SK-N-MC (cell line): ENCODE measurements at regions not wholly inside any gene's neighbourhood (a gene's known extent, or its start where the extent isn't known, plus 50 kb on each side); places are given as distances from the start of the nearest gene placed in this dataset.

ENCODE experiments used
- DNase-seq: peaks from one replicate; pipeline ENCODE4 v3.0.0-alpha.2; 2011; ENCODE audit warnings: low read depth, low spot score
- H3K27ac ChIP-seq: fragments of 200-600 bp; sonication (generic); 2 replicates; pipeline ENCODE4 v1.5.1; 2016; ENCODE audit warnings: mixed run types
- H3K36me3 ChIP-seq: fragments of 200-600 bp; sonication (generic); 2 replicates; pipeline ENCODE4 v1.6.1; 2017; ENCODE audit warnings: antibody characterized with exemption, low read length, mixed read lengths; ENCODE audit not compliant: insufficient read depth
- H3K4me3 ChIP-seq: fragments of 200-600 bp; sonication (generic); 2 replicates; pipeline ENCODE4 v1.5.1; 2016
- H3K9ac ChIP-seq: fragments of 200-600 bp; sonication (generic); 2 replicates; pipeline ENCODE4 v1.8.0; 2017; ENCODE audit warnings: mixed run types, mixed read lengths; ENCODE audit not compliant: insufficient read length
- H3K9me3 ChIP-seq: fragments of 200-600 bp; sonication (generic); 2 replicates; pipeline ENCODE4 v1.6.1; 2017; ENCODE audit warnings: low read depth, mild to moderate bottlenecking, antibody characterized with exemption, low read length, moderate library complexity, mixed read lengths
- EZH2 ChIP-seq: fragments of 200-600 bp; sonication (generic); IDR thresholded peaks from one replicate; pipeline ENCODE4 v1.6.1; 2017; ENCODE audit warnings: antibody characterized with exemption
- FOXP2 ChIP-seq: optimal IDR thresholded peaks from 2 replicates; pipeline ENCODE3; 2011; ENCODE audit warnings: mild to moderate bottlenecking, moderate library complexity; ENCODE audit not compliant: insufficient read depth; ENCODE audit errors: extremely low read length, control extremely low read depth
- POLR2AphosphoS5 ChIP-seq: IDR thresholded peaks from 2 replicates; pipeline ENCODE4 v1.6.1; 2012; ENCODE audit warnings: mild to moderate bottlenecking, low read depth, low read length, borderline replicate concordance

DNA sequence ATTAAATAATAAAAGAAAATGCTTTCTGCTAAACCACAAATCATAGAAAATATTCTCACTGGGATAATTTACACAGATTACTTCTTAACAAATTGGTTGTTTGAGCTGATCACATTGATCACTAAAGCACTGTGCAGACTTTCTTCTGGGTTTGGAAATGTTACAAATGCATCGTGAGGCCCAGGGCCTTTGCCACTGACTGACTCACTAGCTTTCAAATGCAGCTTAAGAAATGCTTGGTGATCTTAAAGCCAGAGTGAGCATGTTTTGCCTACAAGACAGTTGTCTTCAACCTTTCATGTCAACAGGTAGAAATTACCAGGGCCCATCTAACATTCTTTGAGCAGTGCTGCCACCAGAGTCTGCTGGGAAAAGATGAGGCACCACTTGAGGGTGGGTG, 252.3 kb upstream of the ADRA1B start:
- Histone ChIP-seq H3K36me3 (no peaks in the 10 kb centered on the region), H3K4me3 (no peak overlapping the region), H3K27ac (no peak overlapping the region), H3K9me3 (no peaks in the 10 kb centered on the region), H3K9ac (no peak overlapping the region)
- no peak for DNase-seq
- TF ChIP-seq POLR2AphosphoS5 (no peak), EZH2 (no peak), FOXP2 (no peak)

DNA sequence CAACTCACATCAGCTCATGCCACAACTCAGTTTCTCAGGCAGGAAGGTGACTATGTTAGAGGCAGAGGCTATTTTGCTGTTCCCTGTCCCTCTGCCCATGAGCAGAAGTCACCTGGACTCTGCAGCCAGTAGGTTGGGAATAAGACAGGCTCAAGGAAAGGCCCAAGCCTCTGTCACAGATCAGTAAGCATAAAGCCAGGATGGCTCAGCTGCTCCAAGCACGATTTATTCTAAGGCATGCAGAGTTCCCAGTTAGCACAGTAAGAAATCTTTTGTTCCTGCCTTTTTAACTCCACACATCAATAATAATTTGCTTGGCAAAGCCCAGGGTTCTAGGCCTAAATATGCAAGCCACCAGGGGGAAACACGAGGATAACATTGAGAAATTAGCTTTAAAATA, 249.0 kb upstream of the ADRA1B start:
- no peaks in the 10 kb centered on the region for H3K36me3 ChIP-seq
- no peak overlapping the region for H3K4me3 ChIP-seq
- TF ChIP-seq POLR2AphosphoS5, result no peak
- no peak for TF ChIP-seq EZH2
- TF ChIP-seq FOXP2, result no peak
- H3K27ac ChIP-seq, result no peak overlapping the region
- no peaks in the 10 kb centered on the region for H3K9me3 ChIP-seq
- no peak overlapping the region for H3K9ac ChIP-seq
- no peak for DNase-seq

DNA sequence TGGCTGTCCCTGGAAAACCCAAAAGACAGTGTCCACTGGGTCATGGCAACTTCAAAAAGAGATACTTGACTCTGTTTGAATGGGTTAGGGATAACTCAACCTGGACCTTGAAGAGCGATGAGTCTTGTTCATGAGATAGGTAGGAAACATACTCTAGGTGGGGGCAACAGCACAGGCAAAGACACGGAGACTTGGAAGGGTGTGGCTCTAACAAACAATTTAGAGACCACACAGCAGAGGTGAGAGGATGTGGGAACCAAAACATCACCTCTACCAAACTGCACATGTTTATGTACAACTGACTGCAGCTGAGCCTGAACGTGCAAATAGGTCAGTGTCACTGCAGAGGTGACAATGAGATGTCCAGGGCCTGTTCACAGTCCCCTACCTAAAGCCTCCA, 247.7 kb upstream of the ADRA1B start:
- Histone ChIP-seq H3K4me3 (no peak overlapping the region), H3K9ac (no peak overlapping the region), H3K27ac (no peak overlapping the region), H3K36me3 (no peaks in the 10 kb centered on the region), H3K9me3 (no peaks in the 10 kb centered on the region)
- TF ChIP-seq POLR2AphosphoS5 (no peak), EZH2 (no peak), FOXP2 (no peak)
- no peak for DNase-seq

DNA sequence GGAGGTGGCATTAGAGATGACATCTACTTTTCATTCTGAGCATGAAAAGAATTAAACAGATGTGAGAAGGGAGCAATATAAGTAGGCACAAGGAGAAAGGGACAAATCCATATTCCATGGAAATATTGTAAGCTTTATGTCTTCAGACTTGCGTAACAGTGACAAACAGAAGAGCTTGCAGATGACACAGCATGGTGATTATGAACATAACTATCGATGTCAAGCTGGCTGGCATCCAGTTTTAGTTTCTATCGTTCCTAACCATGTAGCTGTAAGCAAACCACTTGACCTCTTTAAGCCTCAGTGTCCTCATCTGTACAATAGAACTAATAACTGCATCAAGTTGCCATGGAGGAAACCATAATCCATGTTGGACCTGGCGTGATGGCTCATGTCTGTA, 246.7 kb upstream of the ADRA1B start:
- Histone ChIP-seq H3K9ac (no peak overlapping the region), H3K27ac (no peak overlapping the region)
- DNase-seq, result no peak

DNA sequence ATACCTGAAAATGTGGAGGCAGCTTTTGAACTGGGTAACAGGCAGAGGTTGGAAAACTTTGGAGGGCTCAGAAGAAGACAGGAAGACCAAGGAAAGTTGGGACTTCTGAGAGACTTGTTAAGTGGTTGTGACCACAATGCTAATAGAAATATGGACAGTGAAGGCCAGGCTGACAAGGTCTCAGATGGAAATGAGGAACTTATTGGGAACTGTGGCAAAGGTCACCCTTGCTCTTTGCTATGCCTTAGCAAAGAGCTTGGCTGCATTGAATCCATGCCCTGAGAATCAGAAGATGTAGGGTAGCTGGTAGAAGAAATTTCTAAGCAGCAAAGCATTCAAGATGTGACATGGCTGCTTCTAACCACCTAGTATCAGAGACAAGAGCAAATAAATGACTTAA, 244.4 kb upstream of the ADRA1B start:
- DNase-seq, result no peak
- TF ChIP-seq EZH2 (no peak), FOXP2 (no peak), POLR2AphosphoS5 (no peak)

More for the DNA sequence above, 246.7 kb upstream of the ADRA1B start:
- Histone ChIP-seq H3K36me3 (no peaks in the 10 kb centered on the region), H3K4me3 (no peak overlapping the region), H3K9me3 (no peaks in the 10 kb centered on the region)
- TF ChIP-seq FOXP2 (no peak), POLR2AphosphoS5 (no peak), EZH2 (no peak)

DNA sequence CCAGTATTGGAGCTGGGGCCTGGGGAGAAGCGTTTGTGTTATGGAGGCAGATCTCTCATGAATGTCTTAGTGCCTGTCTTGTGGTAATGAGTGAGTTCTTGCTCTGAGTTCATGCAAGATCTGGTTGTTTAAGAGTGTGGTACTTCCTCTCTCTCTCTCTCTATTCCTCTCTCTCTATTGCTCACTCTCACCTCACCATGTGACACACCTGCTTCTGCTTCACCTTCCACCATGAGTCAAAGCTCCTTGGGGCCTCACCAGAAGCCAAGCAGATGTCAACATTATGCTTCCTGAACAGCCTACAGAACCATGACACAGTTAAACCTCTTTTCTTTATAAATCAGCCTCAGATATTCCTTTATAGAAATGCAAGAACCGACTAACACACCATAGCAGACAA, 242.7 kb upstream of the ADRA1B start:
- Histone ChIP-seq H3K4me3 (no peak overlapping the region), H3K27ac (no peak overlapping the region), H3K36me3 (no peaks in the 10 kb centered on the region), H3K9me3 (no peaks in the 10 kb centered on the region), H3K9ac (no peak overlapping the region)
- TF ChIP-seq FOXP2 (no peak), POLR2AphosphoS5 (no peak), EZH2 (no peak)
- no peak for DNase-seq

More for the DNA sequence above, 244.4 kb upstream of the ADRA1B start:
- Histone ChIP-seq H3K4me3 (no peak overlapping the region), H3K36me3 (no peaks in the 10 kb centered on the region), H3K9me3 (no peaks in the 10 kb centered on the region), H3K9ac (no peak overlapping the region), H3K27ac (no peak overlapping the region)

DNA sequence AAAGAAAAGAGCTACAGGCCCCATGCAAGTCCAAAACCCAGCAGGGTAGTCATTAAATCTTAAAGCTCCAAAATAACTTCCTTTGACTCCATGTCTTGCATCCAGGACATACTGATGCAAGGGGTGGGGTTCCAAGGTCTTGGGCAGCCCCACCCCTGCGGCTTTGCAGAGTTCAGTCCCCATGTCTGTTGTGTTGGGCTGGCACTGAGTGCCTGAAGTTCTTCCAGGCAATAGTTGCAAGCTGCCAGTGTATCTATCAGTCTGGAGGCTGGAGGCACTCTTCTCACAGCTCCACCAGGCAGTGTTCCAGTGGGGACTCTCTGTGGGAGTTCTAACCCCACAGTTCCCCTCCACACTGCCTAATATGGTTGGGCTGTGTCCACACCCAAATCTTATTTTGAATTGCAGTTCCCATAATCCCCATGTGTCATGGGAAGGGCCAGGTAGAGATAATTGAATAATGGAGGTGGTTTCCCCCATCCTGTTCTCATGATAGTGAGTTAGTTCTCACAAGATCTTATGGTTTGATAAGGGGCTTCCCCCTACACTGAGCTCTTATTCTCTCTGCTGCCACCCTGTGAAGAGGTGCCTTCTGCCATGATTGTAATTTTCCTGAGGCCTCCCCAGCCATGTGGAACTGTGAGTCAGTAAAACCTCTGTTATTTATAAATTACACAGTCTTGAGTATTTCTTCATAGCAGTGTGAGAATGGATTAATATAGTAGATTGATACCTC, 237.5 kb upstream of the ADRA1B start:
- no peaks in the 10 kb centered on the region for H3K36me3 ChIP-seq
- TF ChIP-seq FOXP2 (no peak), POLR2AphosphoS5 (no peak)
- H3K27ac ChIP-seq, result no peak overlapping the region
- DNase-seq, result no peak
- H3K9me3 ChIP-seq, result no peaks in the 10 kb centered on the region
- H3K9ac ChIP-seq, result no peak overlapping the region
- no peak overlapping the region for H3K4me3 ChIP-seq

DNA sequence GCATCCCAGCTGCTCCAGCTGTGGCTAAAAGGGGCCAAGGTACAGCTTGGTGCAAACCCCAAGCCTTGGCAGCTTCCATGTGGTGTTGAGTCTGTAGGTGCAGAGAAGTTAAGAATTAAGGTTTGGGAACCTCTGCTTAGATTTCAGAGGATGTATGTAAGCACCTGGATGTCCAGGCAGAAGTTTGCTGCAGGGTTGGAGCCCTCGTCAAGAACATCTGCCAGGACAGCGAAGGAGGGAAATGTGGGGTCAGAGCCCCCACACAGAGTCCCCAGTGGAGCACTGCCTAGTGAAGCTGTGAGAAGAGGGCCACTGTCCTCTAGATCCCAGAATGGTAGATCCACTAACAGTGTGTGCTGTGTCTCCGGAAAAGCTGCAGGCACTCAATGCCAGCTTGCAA, 236.2 kb upstream of the ADRA1B start:
- H3K36me3 ChIP-seq, result no peaks in the 10 kb centered on the region
- no peak for DNase-seq
- no peak overlapping the region for H3K27ac ChIP-seq
- H3K9ac ChIP-seq, result no peak overlapping the region
- no peak overlapping the region for H3K4me3 ChIP-seq
- no peak for TF ChIP-seq EZH2
- no peak for TF ChIP-seq POLR2AphosphoS5
- TF ChIP-seq FOXP2, result no peak
- no peaks in the 10 kb centered on the region for H3K9me3 ChIP-seq

DNA sequence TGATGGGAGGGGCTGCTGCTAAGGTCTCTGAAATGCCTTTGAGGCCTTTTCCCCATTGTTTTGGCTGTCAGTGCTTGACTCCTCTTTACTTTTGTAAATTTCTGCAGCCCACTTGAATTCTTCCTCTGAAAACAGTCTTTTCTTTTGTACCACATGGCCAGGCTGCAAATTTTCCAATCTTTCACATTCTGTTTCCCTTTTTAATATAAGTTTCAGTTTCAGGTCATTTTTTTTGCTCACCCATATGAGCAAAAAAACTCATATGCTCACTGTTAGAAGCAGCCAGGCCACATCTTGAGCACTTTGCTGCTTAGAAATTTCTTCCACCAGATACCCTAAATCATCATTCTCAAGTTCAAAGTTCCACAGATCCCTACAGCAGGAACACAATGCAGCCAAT, 234.6 kb upstream of the ADRA1B start:
- H3K4me3 ChIP-seq, result no peak overlapping the region
- H3K36me3 ChIP-seq, result no peaks in the 10 kb centered on the region
- H3K27ac ChIP-seq, result no peak overlapping the region
- H3K9me3 ChIP-seq, result no peaks in the 10 kb centered on the region
- H3K9ac ChIP-seq, result no peak overlapping the region
- no peak for TF ChIP-seq FOXP2
- no peak for TF ChIP-seq EZH2
- no peak for TF ChIP-seq POLR2AphosphoS5
- DNase-seq, result no peak
